Osteoblast (primary cell): ENCODE measurements at regions not wholly inside any gene's neighbourhood (a gene's known extent, or its start where the extent isn't known, plus 50 kb on each side); places are given as distances from the start of the nearest gene placed in this dataset.
A peak's percentile ranks its signal among the peaks of the same experiment; 100 is the strongest.

Source experiments
- DNase-seq: peaks from one replicate; pipeline ENCODE4 v3.0.0; 2011; ENCODE audit warnings: low spot score, mixed read lengths; ENCODE audit not compliant: insufficient read length; ENCODE audit errors: missing footprints
- H2AFZ ChIP-seq: 2 replicates; pipeline ENCODE4 v1.6.0; 2011; ENCODE audit warnings: mild to moderate bottlenecking, low read length
- H3K27ac ChIP-seq: 2 replicates; pipeline ENCODE4 v1.5.1; 2011; ENCODE audit warnings: mild to moderate bottlenecking, low read depth, low read length, moderate library complexity
- H3K27me3 ChIP-seq: 2 replicates; pipeline ENCODE4 v1.6.0; 2012; ENCODE audit warnings: mild to moderate bottlenecking, control low read depth, inconsistent platforms, low read length, moderate library complexity; ENCODE audit not compliant: insufficient read depth
- H3K36me3 ChIP-seq: 2 replicates; pipeline ENCODE4 v1.5.1; 2011; ENCODE audit warnings: mild to moderate bottlenecking, low read length, control low read depth, moderate library complexity; ENCODE audit not compliant: insufficient read depth
- H3K4me1 ChIP-seq: 2 replicates; pipeline ENCODE4 v1.5.1; 2011; ENCODE audit warnings: mild to moderate bottlenecking, low read length, control low read depth, moderate library complexity; ENCODE audit not compliant: insufficient read depth
- H3K4me2 ChIP-seq: 2 replicates; pipeline ENCODE4 v1.6.0; 2011; ENCODE audit warnings: mild to moderate bottlenecking, low read length; ENCODE audit not compliant: insufficient read depth
- H3K4me3 ChIP-seq: fragments of 200-600 bp; sonication (generic); 3 replicates; pipeline ENCODE4 v1.5.1; 2012; ENCODE audit warnings: mild to moderate bottlenecking, low read length, inconsistent platforms; ENCODE audit not compliant: insufficient read depth
- H3K79me2 ChIP-seq: 2 replicates; pipeline ENCODE4 v1.6.0; 2012; ENCODE audit warnings: mild to moderate bottlenecking, low read length, control low read depth, inconsistent platforms; ENCODE audit not compliant: insufficient read depth
- H3K9me3 ChIP-seq: 2 replicates; pipeline ENCODE4 v1.5.1; 2011; ENCODE audit warnings: low read depth, low read length, control low read depth
- H4K20me1 ChIP-seq: 2 replicates; pipeline ENCODE4 v1.6.0; 2012; ENCODE audit warnings: mild to moderate bottlenecking, low read length, control low read depth; ENCODE audit not compliant: insufficient read depth
- CTCF ChIP-seq: IDR thresholded peaks from 2 replicates; pipeline ENCODE4 v1.5.1; 2011; ENCODE audit warnings: mild to moderate bottlenecking, low read depth, low read length, moderate library complexity; ENCODE audit errors: extremely low read depth

- no peaks in the 10 kb centered on the region for H3K4me1 ChIP-seq
- no peaks in the 10 kb centered on the region for H3K9me3 ChIP-seq
- H3K36me3 ChIP-seq = no peaks in the 10 kb centered on the region
- no peak overlapping the region for H3K4me3 ChIP-seq
- H3K27me3 ChIP-seq = no peaks in the 10 kb centered on the region
- H2AFZ ChIP-seq = no peak overlapping the region
- H4K20me1 ChIP-seq = no peaks in the 10 kb centered on the region
- H3K4me2 ChIP-seq = no peak overlapping the region
- H3K27ac ChIP-seq = no peak overlapping the region
- DNase-seq = no peak
- H3K79me2 ChIP-seq = no peaks in the 10 kb centered on the region
- no peak for TF ChIP-seq CTCF
Observed at GRCh38 chr4:85125688-85126087, 159.2 kb upstream of the WDFY3 start.

- Histone ChIP-seq H2AFZ (no peak overlapping the region), H3K36me3 (no peaks in the 10 kb centered on the region), H3K4me1 (no peaks in the 10 kb centered on the region), H3K4me2 (no peak overlapping the region), H3K27me3 (no peaks in the 10 kb centered on the region), H3K4me3 (no peak overlapping the region), H3K27ac (no peak overlapping the region), H4K20me1 (no peaks in the 10 kb centered on the region), H3K79me2 (no peaks in the 10 kb centered on the region), H3K9me3 (no peaks in the 10 kb centered on the region)
- no peak for DNase-seq
- no peak for TF ChIP-seq CTCF
Observed at GRCh38 chr4:85126991-85127591, 160.6 kb upstream of the WDFY3 start.

GRCh38 chr4:85127653-85128052, 161.2 kb upstream of the WDFY3 start:
- peak; percentile 78 for DNase-seq
- Histone ChIP-seq H3K4me3 (no peak overlapping the region), H3K9me3 (no peaks in the 10 kb centered on the region), H3K27me3 (no peaks in the 10 kb centered on the region), H3K4me2 (no peak overlapping the region), H3K79me2 (no peaks in the 10 kb centered on the region), H3K4me1 (no peaks in the 10 kb centered on the region), H3K27ac (no peak overlapping the region), H2AFZ (no peak overlapping the region), H4K20me1 (no peaks in the 10 kb centered on the region), H3K36me3 (no peaks in the 10 kb centered on the region)
- peak; percentile 58 for TF ChIP-seq CTCF

DNA sequence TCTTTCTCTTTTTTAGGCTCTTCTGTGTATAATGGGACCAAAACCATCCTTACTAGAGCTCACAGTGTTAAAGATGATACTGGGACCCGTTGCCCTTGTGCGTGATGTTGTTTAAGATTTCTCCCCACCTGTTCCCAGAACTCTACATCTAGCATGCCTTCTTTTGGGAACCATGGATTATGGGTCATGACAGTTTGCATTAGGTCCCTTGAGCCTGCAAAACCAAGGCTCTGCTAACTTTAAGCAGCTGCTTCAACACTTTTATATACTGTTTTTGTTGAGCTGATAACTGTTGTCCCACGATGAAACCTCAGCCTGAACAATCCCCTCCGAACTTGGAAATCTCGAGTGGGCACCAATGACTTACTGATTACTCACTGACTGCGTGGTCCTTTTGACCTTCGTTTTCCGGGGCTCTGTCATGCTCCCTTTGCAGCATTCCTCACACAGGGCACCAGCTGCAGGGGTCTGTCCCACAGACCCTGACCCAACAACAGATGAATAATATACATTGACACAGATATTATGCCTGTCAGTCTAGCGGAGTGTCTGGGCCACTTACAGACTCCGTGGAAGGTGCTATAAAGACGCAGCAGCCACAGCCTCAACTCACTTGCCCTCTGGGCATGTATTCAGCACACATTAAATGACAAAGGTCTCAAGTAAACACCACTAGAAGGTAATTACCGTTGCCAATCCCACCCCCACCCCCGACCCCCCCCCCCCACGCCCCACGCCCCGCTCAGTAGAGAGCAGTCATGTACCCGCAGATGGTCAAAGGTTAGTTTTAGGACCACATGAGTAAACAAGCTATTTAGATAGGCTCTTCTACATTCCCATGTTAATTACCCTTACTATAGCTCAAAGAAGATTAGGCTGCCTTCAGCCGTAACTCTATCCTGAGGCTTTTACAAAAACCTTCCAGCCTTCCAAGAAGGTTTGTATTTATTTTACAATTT, 162.0 kb upstream of the WDFY3 start:
- no peak for DNase-seq
- no peak overlapping the region for H3K27ac ChIP-seq

More for the DNA sequence above, 162.0 kb upstream of the WDFY3 start:
- Histone ChIP-seq H3K27me3 (no peaks in the 10 kb centered on the region), H2AFZ (no peak overlapping the region), H3K4me1 (no peaks in the 10 kb centered on the region), H3K4me2 (no peak overlapping the region), H3K9me3 (no peaks in the 10 kb centered on the region), H3K4me3 (no peak overlapping the region), H3K36me3 (no peaks in the 10 kb centered on the region), H3K79me2 (no peaks in the 10 kb centered on the region), H4K20me1 (no peaks in the 10 kb centered on the region)
- TF ChIP-seq CTCF = no peak
